Dedifferentiated amniotic fluid mesenchymal stem cell (primary cell): ENCODE measurements at regions not wholly inside any gene's neighbourhood (a gene's known extent, or its start where the extent isn't known, plus 50 kb on each side); places are given as distances from the start of the nearest gene placed in this dataset.
"Not testable (repeated sequence)": the region's sequence is repeated elsewhere in the genome, so short reads cannot be mapped to it uniquely, and the experiment has no call there.

Experiments used
- DNase-seq: peaks from one replicate; pipeline ENCODE4 v3.0.0-alpha.2; 2016; ENCODE audit errors: extremely low spot score

DNA sequence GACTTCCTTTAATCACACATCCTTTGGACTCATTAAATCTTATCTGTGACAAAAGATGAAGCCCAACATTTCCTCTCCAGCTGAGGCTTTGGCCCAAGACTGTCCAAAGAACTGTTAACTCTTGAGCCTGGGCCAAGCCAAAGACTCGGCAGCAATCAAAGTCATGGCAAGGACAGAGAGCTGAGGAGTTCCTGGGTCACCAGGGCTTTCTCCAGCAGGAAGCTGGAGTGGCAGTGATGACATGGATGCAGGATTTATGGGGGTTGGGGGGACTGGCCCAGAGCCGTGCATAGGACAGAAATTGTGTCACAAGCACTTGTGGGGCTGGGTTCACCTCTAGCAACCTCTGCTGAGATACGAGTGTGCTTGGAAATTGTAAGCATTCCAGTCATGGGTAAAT lies 440.3 kb downstream of the PLK2 start:
- DNase-seq, result no peak

DNA sequence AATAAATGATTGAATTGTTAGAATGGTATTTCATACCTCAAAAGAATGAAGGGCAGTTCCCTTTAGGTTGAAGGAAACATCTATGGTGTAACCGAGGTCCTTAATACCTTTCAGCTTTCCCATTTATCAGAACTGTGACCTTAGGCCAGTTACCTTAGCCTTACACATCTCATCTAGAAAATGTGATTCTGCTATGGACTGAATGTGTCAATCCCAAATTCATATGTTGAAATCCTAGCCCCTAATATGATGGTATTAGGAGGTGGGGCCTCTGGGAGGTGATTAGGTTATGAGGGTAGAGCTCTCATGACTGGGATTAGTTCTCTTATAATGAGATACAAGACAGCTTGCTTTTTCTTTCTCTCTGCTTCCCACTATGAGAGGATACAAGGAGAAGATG lies 441.9 kb downstream of the PLK2 start:
- no peak for DNase-seq

GRCh38 chr5:58016877-58017276 lies 443.0 kb downstream of the PLK2 start:
- DNase-seq, result no peak

- DNase-seq, result no peak
Observed at GRCh38 chr5:58016358-58016757, 443.5 kb downstream of the PLK2 start.

GRCh38 chr5:58015175-58015574 lies 444.7 kb downstream of the PLK2 start:
- DNase-seq, result no peak

GRCh38 chr5:58013542-58014258 lies 446.2 kb downstream of the PLK2 start:
- DNase-seq, result no peak

DNA sequence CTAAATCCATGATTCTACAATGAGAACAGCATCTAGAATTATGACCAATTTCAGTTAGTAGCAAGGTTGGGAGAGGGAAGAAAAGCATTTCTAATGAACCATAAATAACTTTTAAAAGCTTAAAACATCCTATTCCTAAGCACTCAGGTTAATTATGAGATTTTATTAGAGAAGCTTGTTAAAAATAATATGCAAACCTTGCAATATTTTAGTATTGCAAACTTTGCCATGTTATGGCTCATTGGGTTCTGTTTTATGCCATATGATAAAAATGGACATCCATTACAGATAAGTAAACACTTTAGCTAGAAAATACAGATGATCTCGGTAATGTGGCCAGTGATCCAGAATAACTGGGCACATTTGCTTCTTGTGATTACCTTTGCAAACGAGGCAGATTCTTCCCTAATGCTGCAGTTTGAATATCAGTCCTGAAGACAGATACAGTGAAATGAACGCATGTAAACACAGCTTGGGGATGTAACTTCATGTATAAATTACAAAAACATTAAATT lies 447.0 kb downstream of the PLK2 start:
- DNase-seq, result no peak

GRCh38 chr5:58012102-58012501 lies 447.8 kb downstream of the PLK2 start:
- no peak for DNase-seq

DNA sequence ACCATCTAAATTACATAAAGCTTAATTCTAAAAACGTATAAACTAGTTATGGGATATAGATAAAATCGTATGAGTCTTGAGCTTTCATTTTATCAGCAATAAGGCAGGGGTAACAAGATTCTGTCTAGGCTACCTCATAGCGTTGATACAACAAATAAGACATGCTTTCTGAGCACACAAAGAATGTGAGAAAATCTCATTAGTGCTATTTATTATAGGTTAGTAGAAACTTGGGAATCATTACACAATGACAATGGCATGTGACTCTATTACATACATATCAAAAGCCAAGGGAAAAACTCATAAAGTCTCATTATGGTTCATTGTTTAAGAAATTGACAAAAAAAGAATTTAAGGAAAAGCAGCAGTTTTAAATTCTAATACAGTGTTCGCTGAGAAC lies 448.6 kb downstream of the PLK2 start:
- no peak for DNase-seq

DNA sequence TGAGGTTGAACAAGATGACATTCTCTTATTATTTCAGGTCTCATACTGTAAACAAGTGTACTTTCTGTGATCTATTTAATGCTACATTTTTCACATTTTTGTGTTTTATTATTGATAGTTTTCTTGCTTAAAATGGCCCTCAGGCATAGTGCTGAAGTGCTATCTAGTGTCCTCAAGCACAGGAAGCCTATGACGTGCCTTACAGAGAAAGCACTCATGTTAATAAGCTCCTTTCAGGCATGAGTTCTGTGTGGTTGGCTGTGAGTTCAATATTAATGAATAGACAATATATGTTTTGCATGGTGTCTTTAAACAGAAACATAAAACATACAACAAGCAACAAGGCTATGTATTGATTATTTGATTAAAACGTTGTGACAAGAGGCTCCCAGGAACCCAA lies 450.1 kb downstream of the PLK2 start:
- no peak for DNase-seq

GRCh38 chr5:58002323-58002722 lies 457.6 kb downstream of the PLK2 start:
- no peak for DNase-seq

DNA sequence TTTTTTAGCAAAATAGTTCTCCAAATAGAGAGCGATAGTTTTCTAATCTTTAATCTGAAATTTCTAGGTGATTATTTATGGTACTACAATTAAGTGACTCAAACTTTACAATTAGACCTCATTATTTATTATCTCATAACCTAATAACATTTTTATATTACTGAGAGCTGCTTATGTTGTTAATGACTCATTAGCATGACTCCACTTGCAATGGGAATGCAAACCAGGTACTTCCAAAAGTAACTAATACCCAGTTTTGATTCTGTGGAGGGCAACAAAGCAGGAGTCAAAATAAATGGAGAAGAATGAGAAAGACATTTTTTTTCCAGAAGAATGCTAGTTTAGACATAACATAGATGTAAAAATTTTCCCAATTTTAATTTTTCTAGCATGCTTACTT lies 466.0 kb downstream of the PLK2 start:
- no peak for DNase-seq

DNA sequence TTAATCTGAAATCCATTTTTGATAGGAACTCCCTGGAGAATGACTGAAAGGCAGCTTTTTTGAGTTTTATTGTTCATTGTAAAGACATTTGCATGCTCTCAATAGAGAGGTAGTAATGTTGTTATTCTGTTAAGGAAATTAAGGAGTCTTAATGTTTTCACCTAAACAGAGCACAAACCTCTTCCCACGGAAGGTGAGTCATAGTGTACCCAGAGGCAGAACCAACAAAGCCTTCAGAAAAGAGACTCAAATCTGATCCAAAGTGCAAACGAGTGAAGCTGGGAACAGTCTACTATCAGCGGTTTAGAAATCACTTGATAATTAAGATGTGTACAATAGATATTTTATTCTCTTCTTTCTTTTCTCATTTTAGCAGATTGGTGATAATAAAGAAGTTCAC lies 470.5 kb downstream of the PLK2 start:
- no peak for DNase-seq

DNA sequence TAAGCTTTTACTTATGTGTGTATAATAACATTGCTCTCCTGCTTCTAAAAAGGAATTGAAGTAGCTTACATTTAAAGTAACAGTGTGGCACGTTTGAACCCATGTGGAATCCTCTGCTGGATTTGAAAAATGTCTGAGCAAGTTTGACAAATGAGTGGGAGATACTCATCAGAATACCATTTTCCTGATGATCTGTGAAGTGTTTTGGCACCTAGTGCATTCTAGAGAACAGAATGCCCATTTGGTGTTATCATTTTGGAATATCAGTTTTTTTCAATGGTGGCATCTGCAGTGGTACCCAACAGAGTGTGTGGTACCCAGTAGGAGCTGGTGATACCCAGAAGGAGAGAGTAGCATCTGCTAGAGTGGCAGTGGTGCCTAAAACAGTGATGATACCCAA lies 471.1 kb downstream of the PLK2 start:
- DNase-seq, result no peak

- no peak for DNase-seq
Observed at GRCh38 chr5:57987552-57987951, 472.3 kb downstream of the PLK2 start.

- DNase-seq, result peak; percentile 50
Observed at GRCh38 chr5:57986761-57987341, 473.0 kb downstream of the PLK2 start.

GRCh38 chr5:57983426-57983825 lies 476.5 kb downstream of the PLK2 start:
- DNase-seq, result no peak

DNA sequence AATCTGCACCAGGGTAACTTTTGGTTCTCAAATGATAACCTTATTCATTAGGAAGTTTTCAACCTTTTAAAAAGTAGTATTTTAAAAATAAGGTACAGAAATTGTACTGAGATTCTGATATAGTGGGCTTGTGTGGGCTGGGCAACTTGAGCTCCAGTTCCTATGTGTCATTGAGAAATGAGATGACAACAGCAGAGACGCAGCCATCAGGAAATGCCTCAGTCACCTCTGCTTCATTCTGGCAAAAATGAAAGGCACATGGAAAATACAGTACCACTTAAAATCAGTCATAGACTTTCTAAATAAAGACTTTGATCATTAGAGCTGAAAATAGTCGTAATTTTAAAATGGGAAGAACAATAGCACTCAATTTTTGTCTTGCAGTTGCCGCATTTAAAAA lies 480.2 kb downstream of the PLK2 start:
- DNase-seq, result no peak

DNA sequence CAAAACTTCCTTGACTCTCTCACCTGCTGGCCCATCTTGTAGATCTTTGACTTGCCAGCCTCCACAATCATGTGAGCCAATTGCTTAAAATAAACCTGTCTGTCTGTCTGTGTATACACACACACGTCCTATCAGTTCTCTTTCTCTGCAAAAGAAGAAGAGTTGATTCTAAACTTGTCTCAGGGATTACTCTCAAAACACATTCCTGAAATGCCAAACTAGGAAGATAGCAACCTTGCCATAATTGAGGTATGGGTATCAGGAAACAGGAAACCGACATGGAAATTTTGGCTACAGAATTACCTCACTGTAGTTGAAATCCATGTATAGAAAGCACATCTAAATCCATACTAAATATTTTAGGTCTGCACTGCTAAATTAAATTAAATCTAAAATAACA lies 483.4 kb downstream of the PLK2 start:
- DNase-seq, result no peak

- not testable (repeated sequence) for DNase-seq
Observed at GRCh38 chr5:57972099-57972498, 487.8 kb downstream of the PLK2 start.

DNA sequence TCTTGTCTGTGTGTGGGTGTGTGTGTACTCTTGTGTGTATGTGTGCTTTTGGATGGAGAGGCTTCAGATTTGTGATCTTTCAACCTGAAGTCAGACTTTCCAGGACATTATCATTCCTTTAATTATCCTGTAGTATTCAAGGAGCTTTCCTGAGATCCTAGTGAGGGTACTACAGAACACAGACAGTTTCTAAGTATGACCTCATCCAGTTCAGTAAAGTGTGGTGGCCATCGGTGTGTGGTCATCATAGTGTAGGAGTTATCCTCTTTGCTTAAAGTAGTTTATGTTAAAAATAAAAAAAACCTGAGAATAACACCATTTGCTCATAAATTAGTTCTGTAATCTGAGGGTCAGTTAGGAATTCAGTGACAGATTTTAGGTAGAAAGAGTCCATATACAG lies 478.0 kb upstream of the ACTBL2 start:
- DNase-seq, result no peak

GRCh38 chr5:57956636-57957035 lies 474.0 kb upstream of the ACTBL2 start:
- no peak for DNase-seq

- DNase-seq, result no peak
Observed at GRCh38 chr5:57955511-57955910, 472.9 kb upstream of the ACTBL2 start.

DNA sequence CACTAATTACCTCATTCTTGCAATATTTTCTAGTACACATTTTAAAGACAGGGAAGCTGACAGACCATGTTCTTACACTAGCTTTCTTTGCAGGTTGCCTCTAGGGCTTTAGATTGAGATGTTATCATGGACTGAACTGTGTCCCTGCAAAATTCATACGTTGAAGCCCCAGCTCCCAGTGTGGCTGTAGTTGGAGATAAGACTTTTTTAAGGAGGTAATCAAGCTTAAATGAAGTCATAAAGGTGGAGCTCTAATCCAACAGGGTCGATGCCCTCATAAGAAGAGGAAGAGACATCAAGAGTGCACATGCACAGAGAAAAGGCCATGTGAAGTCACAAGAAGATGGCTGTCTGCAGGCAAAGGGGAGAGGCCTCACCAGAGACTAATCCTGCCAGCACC lies 471.2 kb upstream of the ACTBL2 start:
- no peak for DNase-seq
